HUES64 (cell line): ENCODE measurements at regions not wholly inside any gene's neighbourhood (a gene's known extent, or its start where the extent isn't known, plus 50 kb on each side); places are given as distances from the start of the nearest gene placed in this dataset.

Experiments used
- H3K27ac ChIP-seq: 2 replicates; pipeline ENCODE4 v1.7.0; 2013; ENCODE audit warnings: low read depth, low read length, inconsistent platforms
- H3K27me3 ChIP-seq: 2 replicates; pipeline ENCODE4 v1.6.1; 2013; ENCODE audit warnings: mild to moderate bottlenecking, low read length; ENCODE audit not compliant: insufficient read depth
- H3K36me3 ChIP-seq: 2 replicates; pipeline ENCODE4 v1.6.1; 2013; ENCODE audit warnings: mild to moderate bottlenecking, low read length; ENCODE audit not compliant: insufficient read depth
- H3K4me1 ChIP-seq: 2 replicates; pipeline ENCODE4 v1.6.1; 2013; ENCODE audit warnings: mild to moderate bottlenecking, low read length, moderate library complexity; ENCODE audit not compliant: insufficient read depth
- H3K4me3 ChIP-seq: 2 replicates; pipeline ENCODE4 v1.5.1; 2013; ENCODE audit warnings: mild to moderate bottlenecking, low read length, moderate library complexity
- H3K9ac ChIP-seq: 2 replicates; pipeline ENCODE4 v1.6.1; 2013; ENCODE audit warnings: mild to moderate bottlenecking, low read depth, low read length
- H3K9me3 ChIP-seq: 2 replicates; pipeline ENCODE4 v1.6.1; 2013; ENCODE audit warnings: low read depth, low read length; ENCODE audit not compliant: insufficient read depth
- WGBS: fragments of 150-250, 120-280 bp; methylation state at CpG from one replicate; pipeline ENCODE4 v1.1.7; 2013; ENCODE audit warnings: missing lambda C conversion rate; 5-methylcytosine and 5-hydroxymethylcytosine counted together

DNA sequence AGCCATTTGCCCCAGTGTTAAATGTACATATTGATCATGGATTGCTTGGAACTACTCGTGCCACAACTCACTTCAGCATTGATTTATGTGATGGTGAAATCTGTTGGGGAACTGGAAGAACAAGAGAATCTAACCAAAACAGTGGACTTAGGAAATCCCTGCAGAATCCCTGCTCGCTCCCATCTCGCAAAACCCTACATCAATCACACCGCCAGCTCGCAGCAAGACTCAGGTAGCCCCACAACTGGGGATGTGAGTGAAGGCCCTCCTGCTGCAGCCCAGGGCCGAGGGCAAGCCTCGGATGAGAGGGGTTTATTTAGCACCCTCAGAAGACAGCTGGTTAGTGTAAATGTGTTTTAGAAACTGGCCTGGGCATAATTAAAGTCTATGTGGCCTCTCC lies 171.6 kb downstream of the ANAPC1 start:
- H3K9me3 ChIP-seq: no peaks in the 10 kb centered on the region
- no peaks in the 10 kb centered on the region for H3K36me3 ChIP-seq
- H3K4me1 ChIP-seq: peaks cover 15% of the 10 kb centered on the region
- H3K27me3 ChIP-seq: no peaks in the 10 kb centered on the region
- H3K4me3 ChIP-seq: no peak overlapping the region
- H3K27ac ChIP-seq: no peak overlapping the region
- 84% methylated on average over 7 of the region's 7 CpGs for WGBS
- no peak overlapping the region for H3K9ac ChIP-seq

DNA sequence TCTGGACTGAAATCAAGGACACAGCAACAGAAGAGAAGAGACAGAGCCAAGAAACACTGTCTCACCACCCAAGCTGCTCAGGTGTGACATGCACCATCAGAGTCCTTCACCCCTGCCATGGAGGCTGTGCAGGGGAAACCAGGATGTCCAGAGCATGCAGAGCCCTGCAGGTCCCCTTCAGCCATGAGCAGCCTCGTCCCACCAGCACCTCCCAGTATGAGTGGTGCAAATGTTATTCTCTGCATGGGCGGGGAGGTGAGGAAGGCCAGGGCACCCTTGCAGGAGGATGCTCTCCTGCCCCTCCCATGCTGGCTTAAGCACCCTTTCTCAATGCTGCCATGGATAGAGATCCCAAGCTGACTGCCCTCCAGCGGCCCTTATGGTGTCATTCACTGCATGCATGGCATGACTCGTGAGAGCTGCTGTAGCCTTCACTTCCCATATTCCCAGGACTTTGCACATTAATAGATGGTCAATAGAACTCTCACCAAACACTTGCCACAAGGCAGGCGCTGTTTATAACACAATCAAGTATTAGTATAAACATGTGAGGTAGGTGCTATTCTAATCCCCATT lies 171.0 kb downstream of the ANAPC1 start:
- H3K4me1 ChIP-seq: peaks cover 15% of the 10 kb centered on the region
- H3K9ac ChIP-seq: no peak overlapping the region
- WGBS: 91% methylated on average over 4 of the region's 5 CpGs
- H3K36me3 ChIP-seq: no peaks in the 10 kb centered on the region
- H3K27ac ChIP-seq: no peak overlapping the region
- H3K27me3 ChIP-seq: no peaks in the 10 kb centered on the region
- H3K9me3 ChIP-seq: no peaks in the 10 kb centered on the region
- no peak overlapping the region for H3K4me3 ChIP-seq

DNA sequence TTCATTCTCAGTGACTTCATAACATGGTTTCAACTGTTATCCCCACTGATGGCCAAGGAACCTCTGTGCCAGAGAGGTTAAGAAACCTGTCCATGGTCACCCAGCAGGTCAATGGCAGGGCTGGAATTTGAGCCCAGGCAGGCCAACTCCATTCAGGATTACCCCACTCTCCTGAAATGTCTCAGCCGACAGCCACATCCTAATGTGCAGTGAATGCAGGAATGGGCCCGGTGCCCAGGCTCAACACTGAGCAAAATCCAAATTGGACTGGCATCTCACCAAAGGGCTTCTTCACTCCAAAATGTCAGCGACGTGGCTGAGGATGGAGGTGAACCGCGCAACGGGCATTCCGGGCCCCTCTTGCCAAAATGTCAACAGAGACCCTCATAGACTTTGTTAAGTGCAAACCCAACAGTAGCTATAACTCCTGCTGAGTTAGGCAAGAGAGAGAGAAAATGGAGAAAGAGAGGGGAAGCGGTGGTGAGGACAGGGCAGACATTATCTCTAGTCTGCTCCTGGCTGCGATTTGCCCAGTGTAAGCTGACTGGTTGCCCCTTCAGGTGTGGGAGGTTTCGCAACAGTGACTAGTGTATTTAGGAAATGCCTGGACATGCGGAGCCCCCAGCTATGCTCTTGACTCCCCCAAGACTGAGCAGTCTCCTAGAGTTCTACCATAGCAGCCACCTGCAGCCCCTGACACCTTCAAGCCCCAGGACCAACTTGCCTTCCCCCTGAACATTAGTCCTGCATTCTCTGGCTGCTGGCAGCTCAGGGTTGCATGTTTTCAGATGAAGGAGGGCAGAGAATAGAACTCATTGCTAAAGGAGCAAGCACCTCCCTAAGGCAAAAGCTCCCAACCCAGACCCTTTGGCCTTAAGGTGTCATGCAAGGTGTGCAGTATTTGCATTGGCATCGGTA lies 167.7 kb downstream of the ANAPC1 start:
- Histone ChIP-seq H3K36me3 (no peaks in the 10 kb centered on the region), H3K4me1 (peaks cover 8% of the 10 kb centered on the region), H3K27me3 (no peaks in the 10 kb centered on the region), H3K27ac (no peak overlapping the region), H3K9ac (no peak overlapping the region), H3K9me3 (no peaks in the 10 kb centered on the region), H3K4me3 (no peak overlapping the region)
- 90% methylated on average over 13 of the region's 13 CpGs for WGBS

DNA sequence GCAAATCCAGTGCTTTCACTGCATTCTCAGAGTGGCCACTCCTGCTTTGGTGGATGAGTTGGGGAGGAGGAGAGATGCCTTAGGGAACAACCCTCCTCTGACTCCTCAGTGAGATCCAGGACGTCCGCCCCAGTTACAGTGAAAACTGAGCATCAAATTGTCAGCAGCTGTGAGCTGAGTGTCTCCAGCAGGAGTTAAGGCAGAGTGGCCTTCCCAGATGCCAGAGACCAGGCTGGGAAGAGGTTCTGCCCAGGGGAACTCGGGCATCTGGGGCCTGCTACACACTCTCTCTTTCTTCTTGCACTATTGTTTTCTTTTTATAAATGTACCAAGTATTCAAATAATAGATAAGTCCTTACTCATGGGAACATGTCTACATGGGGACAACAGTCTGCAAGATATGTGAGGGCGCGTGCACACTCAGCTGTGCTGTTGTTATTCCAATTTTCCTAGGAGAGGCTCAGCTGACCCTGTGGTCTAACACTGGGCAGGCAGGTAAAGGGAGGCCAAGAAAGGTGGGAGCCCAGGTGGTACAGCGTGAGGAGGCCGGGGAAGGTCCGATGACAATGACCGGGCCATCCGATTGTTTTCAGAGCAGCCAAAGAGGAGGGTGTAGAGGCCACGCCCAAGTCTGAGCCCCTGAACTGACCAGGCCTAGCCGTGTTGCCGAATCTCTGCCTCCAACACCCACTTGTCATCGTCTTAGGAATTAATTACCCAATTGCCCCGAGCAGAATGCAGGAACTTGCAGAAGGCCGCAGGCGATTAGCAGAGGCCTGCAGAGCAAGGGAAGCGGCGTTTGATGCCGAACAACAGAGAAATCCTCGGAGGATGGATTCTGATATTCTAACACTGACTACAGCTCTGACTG lies 166.9 kb downstream of the ANAPC1 start:
- Histone ChIP-seq H3K27ac (no peak overlapping the region), H3K4me3 (no peak overlapping the region), H3K36me3 (no peaks in the 10 kb centered on the region), H3K4me1 (0 out of 2 replicates have a peak, but pooled peaks cover 4% of the 10 kb centered on the region), H3K27me3 (no peaks in the 10 kb centered on the region), H3K9me3 (no peaks in the 10 kb centered on the region), H3K9ac (no peak overlapping the region)
- 90% methylated on average over 21 of the region's 21 CpGs for WGBS
